Common myeloid progenitor, CD34-positive (primary cell): ENCODE measurements at regions not wholly inside any gene's neighbourhood (a gene's known extent, or its start where the extent isn't known, plus 50 kb on each side); places are given as distances from the start of the nearest gene placed in this dataset.

ENCODE experiments used
- CTCF ChIA-PET: fragments of 350-600 bp; sonication (Branson Sonifier 250); formaldehyde crosslinking; loops from one replicate; lab custom pipeline; 2021; ENCODE audit warnings: antibody characterized with exemption; lab: Charles Lee
- POLR2A ChIA-PET: fragments of 350-600 bp; sonication (Branson Sonifier 250); formaldehyde crosslinking; loops from one replicate; lab custom pipeline; 2021; ENCODE audit warnings: antibody characterized with exemption; lab: Charles Lee
- DNase-seq, 3 donors: peaks; one replicate each; pipeline versions ENCODE4 v3.0.0 to v3.0.0-alpha.2; 2013
- H3K27ac ChIP-seq, 2 experiments: 1 replicate in 1 of 2; 2 replicates in 1 of 2; pipeline ENCODE4 v1.7.0; 2013; ENCODE audit warnings: inconsistent platforms in 2 of 2, low read length in 2 of 2, mild to moderate bottlenecking in 2 of 2, low read depth in 1 of 2, moderate library complexity in 1 of 2; ENCODE audit not compliant: severe bottlenecking in 2 of 2, insufficient read depth in 1 of 2, poor library complexity in 1 of 2
- H3K27me3 ChIP-seq, 5 experiments: replicated peaks in 2 of 5; 1 replicate in 3 of 5; 2 replicates in 2 of 5; pipeline versions ENCODE4 v1.6.1 to v1.7.0; 2013; ENCODE audit warnings: low read length in 4 of 5, mild to moderate bottlenecking in 2 of 5, moderate library complexity in 2 of 5, inconsistent platforms in 1 of 5; ENCODE audit not compliant: insufficient read depth in 5 of 5, control insufficient read depth in 4 of 5
- H3K36me3 ChIP-seq, 4 experiments: 1 replicate in 2 of 4; 2 replicates in 2 of 4; pipeline versions ENCODE4 v1.6.1 to v1.7.0; 2013; ENCODE audit warnings: low read length in 3 of 4, control low read depth in 1 of 4, mild to moderate bottlenecking in 1 of 4; ENCODE audit not compliant: control insufficient read depth in 4 of 4, insufficient read depth in 4 of 4
- H3K4me1 ChIP-seq, 4 experiments: 1 replicate in 3 of 4; 2 replicates in 1 of 4; pipeline versions ENCODE4 v1.6.1 to v1.7.1; 2013; ENCODE audit warnings: low read length in 3 of 4, mild to moderate bottlenecking in 3 of 4, control low read depth in 1 of 4, inconsistent platforms in 1 of 4, moderate library complexity in 1 of 4; ENCODE audit not compliant: control insufficient read depth in 4 of 4, insufficient read depth in 4 of 4; ENCODE audit errors: control extremely low read depth in 1 of 4
- H3K4me3 ChIP-seq, 7 experiments: 1 replicate in 4 of 7; 2 replicates in 3 of 7; pipeline versions ENCODE4 v1.5.1 to v1.7.0; 2013; ENCODE audit warnings: mild to moderate bottlenecking in 7 of 7, low read length in 6 of 7, moderate library complexity in 6 of 7, inconsistent platforms in 2 of 7, low read depth in 2 of 7, control low read depth in 1 of 7; ENCODE audit not compliant: insufficient read depth in 4 of 7, control insufficient read depth in 1 of 7; ENCODE audit errors: extremely low read depth in 1 of 7
- H3K9me3 ChIP-seq, 5 experiments: 1 replicate in 4 of 5; 2 replicates in 1 of 5; pipeline versions ENCODE4 v1.6.1 to v1.7.1; 2013; ENCODE audit warnings: low read length in 4 of 5, mild to moderate bottlenecking in 2 of 5, inconsistent platforms in 1 of 5, low read depth in 1 of 5, moderate library complexity in 1 of 5; ENCODE audit not compliant: control insufficient read depth in 4 of 5, insufficient read depth in 2 of 5; ENCODE audit errors: control extremely low read depth in 1 of 5
- WGBS: methylation state at CpG from one replicate; pipeline ENCODE4 v1.1.5; 2013; ENCODE audit not compliant: insufficient coverage; 5-methylcytosine and 5-hydroxymethylcytosine counted together

- H3K4me1 ChIP-seq: peaks cover 0 to 7% (median under 1%) of the 10 kb centered on the region in 4 experiments
- 95% methylated on average over 2 of the region's 2 CpGs for WGBS
- peaks cover 11 to 96% (median 50%) of the 10 kb centered on the region in 5 experiments for H3K27me3 ChIP-seq
- H3K36me3 ChIP-seq: no peaks in the 10 kb centered on the region
- DNase-seq: no peak
- ChIA-PET CTCF (no interaction called here), POLR2A (interaction anchor here (0.5 kb wide), 1 partner anchor 28 kb away, joined by 5 read pairs; no protein-coding TSS in a partner anchor)
- H3K4me3 ChIP-seq: no peak overlapping the region
- H3K9me3 ChIP-seq: peaks cover 0 to 6% (median 0%) of the 10 kb centered on the region in 5 experiments
- no peak overlapping the region for H3K27ac ChIP-seq
These were observed 72.6 kb downstream of the FOXD1 start for GRCh38 chr5:73375949-73376348.

GRCh38 chr5:73375191-73375545 lies 73.4 kb downstream of the FOXD1 start:
- POLR2A ChIA-PET: no interaction called here
- H3K27me3 ChIP-seq: peaks cover 12 to 95% (median 50%) of the 10 kb centered on the region in 5 experiments
- H3K27ac ChIP-seq: no peak overlapping the region
- H3K4me1 ChIP-seq: no peaks in the 10 kb centered on the region
- peaks cover 0 to 6% (median 0%) of the 10 kb centered on the region in 5 experiments for H3K9me3 ChIP-seq
- H3K36me3 ChIP-seq: no peaks in the 10 kb centered on the region
- DNase-seq: no peak
- H3K4me3 ChIP-seq: no peak overlapping the region
- WGBS: 100% methylated on average over 2 of the region's 2 CpGs
- CTCF ChIA-PET: no interaction called here

GRCh38 chr5:73374520-73375190 lies 73.9 kb downstream of the FOXD1 start:
- ChIA-PET POLR2A (no interaction called here), CTCF (no interaction called here)
- WGBS: 89% methylated on average over 3 of the region's 7 CpGs
- Histone ChIP-seq H3K27ac (no peak overlapping the region), H3K9me3 (peaks cover 0 to 6% (median 0%) of the 10 kb centered on the region in 5 experiments), H3K4me3 (no peak overlapping the region), H3K36me3 (no peaks in the 10 kb centered on the region), H3K27me3 (peaks cover 15 to 95% (median 48%) of the 10 kb centered on the region in 5 experiments), H3K4me1 (no peaks in the 10 kb centered on the region)
- DNase-seq: no peak

GRCh38 chr5:73373814-73374510 lies 74.6 kb downstream of the FOXD1 start:
- WGBS: 100% methylated on average over 2 of the region's 3 CpGs
- Histone ChIP-seq H3K4me1 (no peaks in the 10 kb centered on the region), H3K4me3 (no peak overlapping the region), H3K27me3 (peaks cover 17 to 90% (median 41%) of the 10 kb centered on the region in 5 experiments), H3K27ac (no peak overlapping the region), H3K9me3 (peaks cover 0 to 6% (median 0%) of the 10 kb centered on the region in 5 experiments), H3K36me3 (no peaks in the 10 kb centered on the region)
- CTCF ChIA-PET: interaction anchor here (0.9 kb wide), 1 partner anchor 36 kb away, joined by 3 read pairs; no protein-coding TSS in a partner anchor
- POLR2A ChIA-PET: no interaction called here
- no peak for DNase-seq

- 49% methylated on average over 6 of the region's 12 CpGs for WGBS
- no peak for DNase-seq
- CTCF ChIA-PET: interaction anchor here (1.5 kb wide), 1 partner anchor 12 kb away, joined by 3 read pairs; no protein-coding TSS in a partner anchor
- no peaks in the 10 kb centered on the region for H3K36me3 ChIP-seq
- H3K9me3 ChIP-seq: peaks cover 0 to 6% (median 0%) of the 10 kb centered on the region in 5 experiments
- POLR2A ChIA-PET: no interaction called here
- no peaks in the 10 kb centered on the region for H3K4me1 ChIP-seq
- no peak overlapping the region for H3K4me3 ChIP-seq
- H3K27ac ChIP-seq: no peak overlapping the region
- peaks cover 11 to 73% (median 24%) of the 10 kb centered on the region in 5 experiments for H3K27me3 ChIP-seq
These were observed 77.7 kb downstream of the FOXD1 start for GRCh38 chr5:73370640-73371583.

- Histone ChIP-seq H3K9me3 (peaks cover 0 to 6% (median 0%) of the 10 kb centered on the region in 5 experiments), H3K4me1 (no peaks in the 10 kb centered on the region), H3K27ac (no peak overlapping the region), H3K27me3 (peaks cover 11 to 74% (median 22%) of the 10 kb centered on the region in 5 experiments), H3K36me3 (no peaks in the 10 kb centered on the region), H3K4me3 (no peak overlapping the region)
- POLR2A ChIA-PET: no interaction called here
- no peak for DNase-seq
- CTCF ChIA-PET: interaction anchor here (1.0 to 1.5 kb wide), 2 partner anchors 8 to 12 kb away, joined by 3 read pairs; no protein-coding TSS in a partner anchor
- WGBS: 83% methylated on average over 1 of the region's 5 CpGs
These were observed 78.5 kb downstream of the FOXD1 start for GRCh38 chr5:73370095-73370494.
